GM18526 (cell line): ENCODE measurements at regions not wholly inside any gene's neighbourhood (a gene's known extent, or its start where the extent isn't known, plus 50 kb on each side); places are given as distances from the start of the nearest gene placed in this dataset.

ENCODE experiments used
- POLR2A ChIP-seq: IDR thresholded peaks from 3 replicates; pipeline ENCODE4 v1.6.1; 2011; ENCODE audit not compliant: insufficient read length; ENCODE audit errors: extremely low read depth

- no peak for TF ChIP-seq POLR2A
Observed at GRCh38 chr5:17690473-17690872, 56.2 kb downstream of the TAF11L14 start.

GRCh38 chr5:17691762-17692161 is 57.5 kb downstream of the TAF11L14 start:
- TF ChIP-seq POLR2A, result no peak

GRCh38 chr5:17694371-17694770 is 60.1 kb downstream of the TAF11L14 start:
- no peak for TF ChIP-seq POLR2A

GRCh38 chr5:17694914-17695313 is 60.7 kb downstream of the TAF11L14 start:
- no peak for TF ChIP-seq POLR2A

- TF ChIP-seq POLR2A, result no peak
Observed at GRCh38 chr5:17696627-17697026, 62.4 kb downstream of the TAF11L14 start.

- TF ChIP-seq POLR2A, result no peak
Observed at GRCh38 chr5:17697671-17698070, 63.4 kb downstream of the TAF11L14 start.

- no peak for TF ChIP-seq POLR2A
Observed at GRCh38 chr5:17709011-17709710, 74.9 kb downstream of the TAF11L14 start.

- TF ChIP-seq POLR2A, result no peak
Observed at GRCh38 chr5:17713301-17713700, 79.0 kb downstream of the TAF11L14 start.

- no peak for TF ChIP-seq POLR2A
Observed at GRCh38 chr5:17714186-17714585, 79.9 kb downstream of the TAF11L14 start.

- TF ChIP-seq POLR2A, result no peak
Observed at GRCh38 chr5:17719592-17719991, 85.3 kb downstream of the TAF11L14 start.

- no peak for TF ChIP-seq POLR2A
Observed at GRCh38 chr5:17720071-17720470, 85.8 kb downstream of the TAF11L14 start.

GRCh38 chr5:17723876-17724275 is 89.6 kb downstream of the TAF11L14 start:
- TF ChIP-seq POLR2A, result no peak

GRCh38 chr5:17727098-17727497 is 92.8 kb downstream of the TAF11L14 start:
- no peak for TF ChIP-seq POLR2A

GRCh38 chr5:17730421-17730820 is 96.2 kb downstream of the TAF11L14 start:
- TF ChIP-seq POLR2A, result no peak

- no peak for TF ChIP-seq POLR2A
Observed at GRCh38 chr5:17732351-17732923, 98.2 kb downstream of the TAF11L14 start.

GRCh38 chr5:17734011-17734410 is 99.8 kb downstream of the TAF11L14 start:
- TF ChIP-seq POLR2A, result no peak

- TF ChIP-seq POLR2A, result no peak
Observed at GRCh38 chr5:17735761-17736160, 101.5 kb downstream of the TAF11L14 start.

- TF ChIP-seq POLR2A, result no peak
Observed at GRCh38 chr5:17737092-17737491, 102.8 kb downstream of the TAF11L14 start.

GRCh38 chr5:17738446-17738845 is 104.2 kb downstream of the TAF11L14 start:
- TF ChIP-seq POLR2A, result no peak
